Brain microvascular endothelial cell (primary cell): ENCODE measurements at regions not wholly inside any gene's neighbourhood (a gene's known extent, or its start where the extent isn't known, plus 50 kb on each side); places are given as distances from the start of the nearest gene placed in this dataset.

Source experiments
- DNase-seq: peaks from one replicate; pipeline ENCODE4 v3.0.0-alpha.2; 2020
- H3K27ac ChIP-seq: fragments of 250-450 bp; sonication (Bioruptor Pico); 2 replicates; pipeline ENCODE4 v1.5.1; 2020; ENCODE audit warnings: mild to moderate bottlenecking, moderate library complexity
- H3K27me3 ChIP-seq: fragments of 250-450 bp; sonication (Bioruptor Pico); replicated peaks from 2 replicates; pipeline ENCODE4 v1.5.1; 2020; ENCODE audit warnings: mild to moderate bottlenecking
- H3K36me3 ChIP-seq: fragments of 250-450 bp; sonication (Bioruptor Pico); replicated peaks from 2 replicates; pipeline ENCODE4 v1.5.1; 2020; ENCODE audit warnings: mild to moderate bottlenecking
- H3K4me3 ChIP-seq: 2 replicates; pipeline ENCODE4 v1.5.1; 2011; ENCODE audit warnings: low read depth, mild to moderate bottlenecking, control low read depth, low read length, moderate library complexity
- CTCF ChIP-seq: IDR thresholded peaks from 2 replicates; pipeline ENCODE4 v1.5.1; 2011; ENCODE audit warnings: low read depth, mild to moderate bottlenecking, moderate library complexity, low read length, control low read depth, inconsistent platforms; ENCODE audit errors: missing control alignments
- in situ Hi-C: cut with HindIII; loops from 2 replicates; pipeline ENCODE4 v1.10.0; 2017; ENCODE audit warnings: low sequenced_read_pairs, low pct_ligation_motif_present

GRCh38 chr3:87800516-87800915, 258.3 kb downstream of the CGGBP1 start:
- no peaks in the 10 kb centered on the region for H3K36me3 ChIP-seq
- DNase-seq: no peak
- H3K27me3 ChIP-seq: no peaks in the 10 kb centered on the region
- TF ChIP-seq CTCF: no peak
- H3K27ac ChIP-seq: no peak overlapping the region
- H3K4me3 ChIP-seq: no peak overlapping the region
- in situ Hi-C loops: no loop called here

DNA sequence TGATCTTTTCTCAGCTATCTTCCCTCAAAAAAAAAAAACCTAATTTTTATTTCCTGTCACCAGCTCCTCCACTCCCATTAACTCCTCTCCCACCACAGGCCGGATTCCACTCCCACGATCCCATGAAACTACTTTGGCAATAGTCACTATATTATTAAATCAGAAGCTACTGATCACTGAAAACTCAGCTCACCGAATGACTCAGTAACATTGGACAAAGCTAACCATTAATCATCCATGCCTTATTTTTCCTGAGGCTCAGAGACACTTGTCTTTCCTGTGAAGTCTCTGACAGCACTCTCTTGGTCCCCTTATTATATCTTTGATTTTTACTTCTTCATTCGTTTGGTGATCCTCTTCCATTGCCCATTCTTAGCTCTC, 260.2 kb downstream of the CGGBP1 start:
- Histone ChIP-seq H3K4me3 (no peak overlapping the region), H3K36me3 (no peaks in the 10 kb centered on the region), H3K27me3 (no peaks in the 10 kb centered on the region), H3K27ac (no peak overlapping the region)
- in situ Hi-C loops: no loop called here
- DNase-seq: peak; percentile 7
- TF ChIP-seq CTCF: no peak

- no peak overlapping the region for H3K27ac ChIP-seq
- in situ Hi-C loops: no loop called here
- H3K4me3 ChIP-seq: no peak overlapping the region
- H3K27me3 ChIP-seq: no peaks in the 10 kb centered on the region
- H3K36me3 ChIP-seq: no peaks in the 10 kb centered on the region
- TF ChIP-seq CTCF: no peak
- DNase-seq: no peak
Measured at GRCh38 chr3:87797872-87798566, 260.8 kb downstream of the CGGBP1 start.

GRCh38 chr3:87796843-87797185, 262.0 kb downstream of the CGGBP1 start:
- in situ Hi-C loops: no loop called here
- Histone ChIP-seq H3K36me3 (no peaks in the 10 kb centered on the region), H3K27ac (peak overlapping the region; percentile 60), H3K27me3 (no peaks in the 10 kb centered on the region), H3K4me3 (peak overlapping the region; percentile 9)
- DNase-seq: no peak
- TF ChIP-seq CTCF: no peak

- peak; percentile 28 for DNase-seq
- Histone ChIP-seq H3K36me3 (no peaks in the 10 kb centered on the region), H3K4me3 (peak overlapping the region; percentile 9), H3K27me3 (no peaks in the 10 kb centered on the region), H3K27ac (peak overlapping the region; percentile 60)
- in situ Hi-C loops: no loop called here
- TF ChIP-seq CTCF: no peak
Measured at GRCh38 chr3:87796137-87796842, 262.5 kb downstream of the CGGBP1 start.
